ENCODE measurements at regions not wholly inside any gene's neighbourhood (a gene's known extent, or its start where the extent isn't known, plus 50 kb on each side); places are given as distances from the start of the nearest gene placed in this dataset.

DNA sequence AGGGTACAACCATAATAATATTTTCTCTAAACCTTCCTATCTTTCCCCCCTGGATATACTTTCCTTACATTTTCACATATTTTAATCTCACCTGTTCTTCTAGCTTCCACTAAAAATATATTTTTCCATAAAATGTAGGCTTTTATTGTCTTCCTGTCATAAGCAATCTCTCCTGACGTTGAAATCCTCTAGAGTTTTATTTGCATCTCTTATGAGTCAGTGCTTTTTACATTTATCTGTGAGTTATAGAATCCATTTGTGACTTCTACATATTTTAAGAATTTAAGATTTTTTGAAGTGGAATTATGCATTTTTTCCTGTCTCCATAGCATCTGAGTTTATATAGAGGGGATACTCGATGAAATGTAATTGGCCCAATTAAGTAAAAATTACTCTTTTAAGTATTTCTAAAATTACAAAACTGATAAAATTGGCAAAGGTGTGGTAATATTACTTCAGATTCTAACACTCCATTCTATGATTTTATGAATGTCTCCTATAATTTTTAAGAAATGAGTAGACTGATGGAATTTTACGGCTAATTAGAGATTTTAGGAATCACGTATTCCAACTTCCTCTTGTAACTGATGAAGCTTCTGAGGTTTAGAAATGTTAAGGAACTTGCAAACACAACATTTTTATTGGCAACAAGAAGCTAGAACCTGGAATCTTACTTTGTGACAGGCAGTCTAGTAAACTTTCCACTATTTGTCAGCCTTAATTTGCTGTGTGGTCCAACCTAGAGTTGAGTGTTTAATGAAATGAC is 422.9 kb upstream of the SEMA3A start:
- no peak for DNase-seq

GRCh38 chr7:84614821-84615501 is 420.4 kb upstream of the SEMA3A start:
- no peak for DNase-seq

DNA sequence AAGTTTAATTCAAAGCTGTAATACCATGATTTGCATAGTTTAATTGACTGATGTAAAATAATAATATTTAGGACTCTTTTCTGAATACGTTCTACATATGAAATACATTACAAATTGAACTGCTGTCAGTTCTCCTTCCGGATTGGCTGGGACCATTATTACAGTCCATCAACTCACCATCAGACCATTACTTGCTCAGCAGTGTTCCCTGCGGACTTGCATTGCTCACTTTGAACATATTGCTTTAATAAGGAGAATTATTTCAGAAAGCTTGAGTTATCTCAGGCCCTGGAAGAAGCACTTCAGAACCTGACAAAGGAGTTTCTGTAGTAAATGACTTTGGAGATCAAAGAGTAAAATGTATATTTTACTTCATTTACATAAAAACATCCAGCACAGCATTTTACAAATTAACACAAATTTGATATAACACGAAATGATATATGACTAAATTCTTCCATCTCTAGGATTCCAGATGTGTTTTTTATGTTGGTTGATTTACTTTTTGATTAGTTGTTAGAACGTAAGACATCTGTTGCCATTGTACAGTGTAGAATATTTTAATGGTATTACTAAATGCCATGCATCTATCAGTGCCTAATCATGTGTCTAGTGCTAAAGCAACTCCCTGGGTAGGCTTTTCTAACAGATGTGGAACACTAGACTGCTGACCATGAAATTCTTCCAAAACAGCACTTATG is 418.5 kb upstream of the SEMA3A start:
- no peak for DNase-seq

DNA sequence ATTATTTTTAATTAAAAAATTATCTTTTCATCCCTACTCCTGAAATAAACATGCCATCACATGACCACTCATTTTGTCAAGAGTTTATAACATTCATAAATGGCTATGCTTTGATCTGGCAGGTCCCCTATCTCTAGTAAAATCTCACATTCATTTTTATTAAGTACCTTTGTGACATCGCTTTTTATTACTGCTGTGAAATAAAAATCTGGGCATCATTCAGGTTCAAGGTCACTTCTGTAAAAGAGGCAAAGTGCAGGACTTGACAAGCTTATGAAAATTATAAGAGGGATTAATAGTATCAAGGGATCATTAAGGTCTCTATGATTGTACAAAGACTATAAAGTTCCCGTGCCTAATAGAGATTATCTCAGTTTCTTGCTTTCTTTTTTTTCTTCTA is 416.8 kb upstream of the SEMA3A start:
- no peak for DNase-seq

- no peak for DNase-seq
Observed at GRCh38 chr7:84610390-84610789, 415.8 kb upstream of the SEMA3A start.

- DNase-seq = no peak
Observed at GRCh38 chr7:84605301-84605700, 410.7 kb upstream of the SEMA3A start.

DNA sequence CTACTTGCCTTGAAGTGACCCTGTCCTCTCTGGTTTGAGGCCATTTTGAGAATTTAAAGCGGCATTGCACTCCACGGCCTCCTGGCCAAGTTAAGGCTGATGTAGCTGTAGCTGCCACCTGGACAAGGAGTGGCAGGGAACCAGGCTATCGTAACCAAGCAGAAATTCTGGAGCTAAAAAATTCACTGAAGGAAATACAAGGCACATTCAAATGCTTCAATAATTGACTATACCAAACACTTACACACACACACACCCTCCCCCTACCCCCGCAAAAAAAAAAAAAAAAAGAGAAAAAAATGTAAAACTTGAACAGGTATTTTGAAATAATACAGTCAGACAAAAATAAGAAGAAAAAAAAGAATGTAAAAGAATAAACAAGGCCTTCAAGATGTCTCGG is 409.0 kb upstream of the SEMA3A start:
- DNase-seq = no peak

DNA sequence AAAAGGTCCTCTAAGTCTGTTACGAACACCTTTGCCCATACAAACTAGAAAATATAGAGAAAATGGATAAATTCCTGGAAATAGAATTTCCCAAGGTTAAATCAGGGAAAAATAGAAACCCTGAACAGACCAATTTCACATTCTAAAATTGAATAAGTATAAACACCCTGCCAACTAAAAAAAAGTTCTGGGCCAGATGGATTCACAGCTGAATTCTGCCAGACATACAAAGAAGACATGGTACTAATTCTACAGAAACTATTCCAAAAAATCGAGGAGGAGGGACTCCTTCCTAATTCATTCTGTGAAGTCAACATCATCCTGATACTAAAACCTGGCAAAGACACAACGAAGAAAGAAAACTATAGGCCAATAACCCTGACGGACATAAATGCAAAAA is 400.4 kb upstream of the SEMA3A start:
- no peak for DNase-seq

- DNase-seq = no peak
Observed at GRCh38 chr7:84591897-84592296, 397.3 kb upstream of the SEMA3A start.

GRCh38 chr7:84589012-84589411 is 394.4 kb upstream of the SEMA3A start:
- DNase-seq = no peak

DNA sequence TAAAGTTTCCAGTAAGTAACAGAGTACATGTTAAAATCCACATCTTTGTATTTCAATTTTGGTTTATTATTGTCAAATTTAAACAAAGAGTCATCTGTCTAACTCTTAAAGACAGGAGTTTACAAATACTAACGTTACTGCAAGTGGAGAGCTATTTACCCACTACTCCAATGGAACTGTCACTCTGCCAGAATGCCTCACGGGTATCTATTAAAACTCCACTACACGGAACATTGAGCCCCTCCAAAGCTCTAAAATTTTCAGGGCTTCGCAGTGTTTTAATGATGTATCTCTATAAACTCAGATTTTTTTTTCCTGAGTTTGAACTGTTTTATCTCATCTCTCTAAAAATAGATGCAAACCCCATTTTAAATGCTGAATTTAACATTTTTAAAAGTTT is 388.7 kb upstream of the SEMA3A start:
- DNase-seq = no peak

DNA sequence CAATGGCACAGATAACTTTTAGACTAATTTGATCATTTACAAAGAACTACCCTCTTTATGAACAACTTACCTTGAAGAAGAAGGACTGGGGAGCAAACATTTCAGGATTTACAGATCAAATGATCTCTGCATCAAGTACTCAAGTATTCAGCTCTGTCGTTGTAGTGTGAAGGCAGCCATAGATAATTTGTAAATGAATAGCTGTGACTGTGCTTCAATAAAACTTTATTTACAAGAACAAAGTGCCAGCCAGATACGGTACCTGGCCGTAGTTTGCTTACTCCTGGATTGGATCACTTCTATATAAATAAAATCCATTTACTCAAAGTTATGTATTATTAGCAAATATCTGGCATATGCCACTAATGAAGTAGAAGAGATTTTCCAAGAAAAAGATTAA is 388.2 kb upstream of the SEMA3A start:
- DNase-seq = no peak

GRCh38 chr7:84578825-84579224 is 384.2 kb upstream of the SEMA3A start:
- DNase-seq = no peak

GRCh38 chr7:84568781-84569180 is 374.2 kb upstream of the SEMA3A start:
- no peak for DNase-seq

DNA sequence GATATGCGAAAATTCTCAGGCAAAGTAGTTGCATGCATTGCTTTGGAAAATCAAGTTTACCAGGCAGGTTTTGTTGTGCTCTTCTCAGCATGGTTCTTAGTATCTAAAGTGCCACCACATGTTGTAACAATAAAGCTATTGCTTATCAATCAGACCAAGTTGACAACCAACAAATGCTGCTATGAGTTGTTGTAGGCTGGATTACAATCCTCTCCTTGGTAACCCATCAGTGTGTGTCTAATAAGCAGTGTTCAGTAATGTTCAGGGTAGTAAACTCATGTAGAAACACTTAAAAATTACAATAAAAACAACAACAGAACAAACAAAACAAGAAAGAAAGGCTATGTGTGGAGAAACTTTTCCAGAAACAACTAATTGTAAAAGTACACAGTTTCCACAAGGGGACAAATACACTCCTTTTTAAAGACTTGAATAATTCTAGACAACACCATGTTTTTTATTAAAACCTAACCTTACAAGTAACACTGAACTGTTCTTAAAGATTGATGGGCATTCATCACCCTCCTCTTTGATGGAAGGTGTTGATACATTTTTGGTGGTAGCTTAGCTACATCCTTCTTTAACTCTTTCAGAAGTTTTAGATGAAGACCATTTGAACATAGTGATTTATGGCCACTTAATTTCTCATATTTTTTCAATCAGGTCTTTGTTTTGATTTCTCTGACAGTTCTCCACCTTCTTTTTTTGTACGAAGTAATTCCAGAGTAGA is 370.9 kb upstream of the SEMA3A start:
- no peak for DNase-seq

GRCh38 chr7:84553711-84554110 is 359.1 kb upstream of the SEMA3A start:
- DNase-seq = no peak

- no peak for DNase-seq
Observed at GRCh38 chr7:84549409-84549808, 354.8 kb upstream of the SEMA3A start.

DNA sequence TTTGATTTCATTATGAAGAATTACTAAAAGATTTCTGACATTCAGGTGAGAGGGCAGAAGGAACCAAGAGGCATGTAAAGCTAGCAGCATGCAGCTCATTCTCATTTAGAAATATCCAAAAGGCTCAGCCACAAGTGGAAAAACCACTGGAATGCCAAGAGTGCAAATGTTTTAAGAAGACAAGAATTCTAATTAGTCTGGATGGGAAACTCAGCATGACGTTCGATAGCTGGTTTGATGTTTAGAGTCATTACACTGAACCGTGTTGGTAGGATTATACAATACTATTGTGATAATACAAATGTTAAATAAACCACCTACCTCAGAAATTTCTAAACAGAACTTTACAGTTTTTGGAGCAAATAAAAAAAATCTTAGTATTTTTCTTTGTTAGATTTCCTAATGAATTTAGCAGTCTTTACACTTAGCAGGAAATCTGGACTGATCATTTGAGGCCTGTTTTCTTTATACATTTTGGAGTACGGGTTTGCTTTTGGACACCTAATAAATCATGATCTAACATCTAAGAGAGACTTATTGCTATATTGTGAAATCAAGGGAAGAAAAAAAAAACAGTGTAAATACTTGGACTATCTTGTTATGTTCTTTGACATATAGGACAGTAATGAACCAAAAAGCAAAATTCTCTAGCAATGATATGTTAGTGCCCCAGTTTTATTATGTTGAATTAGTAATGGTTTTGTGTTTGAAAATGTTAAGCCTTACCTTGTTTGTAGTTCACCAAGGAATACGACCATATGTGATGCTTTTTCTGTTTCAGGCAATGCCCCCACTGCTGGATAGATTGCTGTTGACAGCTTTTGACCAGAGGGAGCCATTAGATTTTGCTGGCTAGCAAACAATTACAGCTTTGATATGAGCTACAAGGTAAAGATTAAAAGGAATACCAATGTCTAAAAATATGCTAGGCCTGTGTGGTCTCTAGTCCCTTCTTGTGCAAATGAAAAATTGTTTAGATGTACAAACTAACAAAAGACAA is 354.1 kb upstream of the SEMA3A start:
- no peak for DNase-seq

- no peak for DNase-seq
Observed at GRCh38 chr7:84547331-84547730, 352.7 kb upstream of the SEMA3A start.

GRCh38 chr7:84546403-84546802 is 351.8 kb upstream of the SEMA3A start:
- no peak for DNase-seq

- DNase-seq = no peak
Observed at GRCh38 chr7:84538268-84538667, 343.7 kb upstream of the SEMA3A start.

Data from renal pelvis (tissue), 1 donor.